ENCODE measurements at regions not wholly inside any gene's neighbourhood (a gene's known extent, or its start where the extent isn't known, plus 50 kb on each side); places are given as distances from the start of the nearest gene placed in this dataset.
"Not testable (repeated sequence)": the region's sequence is repeated elsewhere in the genome, so short reads cannot be mapped to it uniquely, and the experiment has no call there.

GRCh38 chr5:148744380-148744779, 82.0 kb upstream of the ADRB2 start:
- not testable (repeated sequence) for DNase-seq

GRCh38 chr5:148746826-148747535, 79.4 kb upstream of the ADRB2 start:
- no peak for DNase-seq

GRCh38 chr5:148747536-148747906, 78.9 kb upstream of the ADRB2 start:
- DNase-seq: no peak

- DNase-seq: no peak
Measured at GRCh38 chr5:148748702-148749392, 77.6 kb upstream of the ADRB2 start.

GRCh38 chr5:148750614-148751013, 75.8 kb upstream of the ADRB2 start:
- DNase-seq: no peak

- no peak for DNase-seq
Measured at GRCh38 chr5:148751025-148751424, 75.4 kb upstream of the ADRB2 start.

- DNase-seq: not testable (repeated sequence)
Measured at GRCh38 chr5:148752375-148752774, 74.0 kb upstream of the ADRB2 start.

- DNase-seq: no peak
Measured at GRCh38 chr5:148759101-148759500, 67.3 kb upstream of the ADRB2 start.

GRCh38 chr5:148760945-148761638, 65.3 kb upstream of the ADRB2 start:
- no peak for DNase-seq

GRCh38 chr5:148763996-148764395, 62.4 kb upstream of the ADRB2 start:
- no peak for DNase-seq

GRCh38 chr5:148765061-148765460, 61.4 kb upstream of the ADRB2 start:
- no peak for DNase-seq

GRCh38 chr5:148768806-148769415, 57.5 kb upstream of the ADRB2 start:
- no peak for DNase-seq

GRCh38 chr5:148769941-148770340, 56.5 kb upstream of the ADRB2 start:
- no peak for DNase-seq

- no peak for DNase-seq
Measured at GRCh38 chr5:148774313-148774712, 52.1 kb upstream of the ADRB2 start.

GRCh38 chr5:148776261-148776660, 50.1 kb upstream of the ADRB2 start:
- no peak for DNase-seq
